Testis (tissue), 2 donors: ENCODE measurements at regions not wholly inside any gene's neighbourhood (a gene's known extent, or its start where the extent isn't known, plus 50 kb on each side); places are given as distances from the start of the nearest gene placed in this dataset.

Experiments used
- CTCF ChIP-seq, 3 experiments: fragments of 450-650 bp in 2 of 3; fragments of 200-600 bp in 1 of 3; sonication (generic) in 1 of 3; IDR thresholded peaks; one replicate each; pipeline ENCODE4 v1.5.1; 2016 to 2019; ENCODE audit warnings: antibody characterized with exemption in 3 of 3, mild to moderate bottlenecking in 2 of 3, moderate library complexity in 1 of 3
- POLR2A ChIP-seq: fragments of 450-650 bp; IDR thresholded peaks from one replicate; pipeline ENCODE4 v1.6.1; 2017; ENCODE audit warnings: antibody characterized with exemption, mild to moderate bottlenecking, moderate library complexity

- no peak for TF ChIP-seq CTCF (IDR thresholded peaks at IDR 0.05)
- no peak for TF ChIP-seq POLR2A
These were observed 206.0 kb downstream of the MELK start for GRCh38 chr9:36778682-36779081.
